NOMO-1 treated with DMSO at 0.1 percent for 48 hours (cell line): ENCODE measurements at regions not wholly inside any gene's neighbourhood (a gene's known extent, or its start where the extent isn't known, plus 50 kb on each side); places are given as distances from the start of the nearest gene placed in this dataset.

Source experiments
- DNase-seq: peaks from one replicate; lab custom pipeline; 2025; ENCODE audit not compliant: unreplicated experiment; lab: John Stamatoyannopoulos, UW

DNA sequence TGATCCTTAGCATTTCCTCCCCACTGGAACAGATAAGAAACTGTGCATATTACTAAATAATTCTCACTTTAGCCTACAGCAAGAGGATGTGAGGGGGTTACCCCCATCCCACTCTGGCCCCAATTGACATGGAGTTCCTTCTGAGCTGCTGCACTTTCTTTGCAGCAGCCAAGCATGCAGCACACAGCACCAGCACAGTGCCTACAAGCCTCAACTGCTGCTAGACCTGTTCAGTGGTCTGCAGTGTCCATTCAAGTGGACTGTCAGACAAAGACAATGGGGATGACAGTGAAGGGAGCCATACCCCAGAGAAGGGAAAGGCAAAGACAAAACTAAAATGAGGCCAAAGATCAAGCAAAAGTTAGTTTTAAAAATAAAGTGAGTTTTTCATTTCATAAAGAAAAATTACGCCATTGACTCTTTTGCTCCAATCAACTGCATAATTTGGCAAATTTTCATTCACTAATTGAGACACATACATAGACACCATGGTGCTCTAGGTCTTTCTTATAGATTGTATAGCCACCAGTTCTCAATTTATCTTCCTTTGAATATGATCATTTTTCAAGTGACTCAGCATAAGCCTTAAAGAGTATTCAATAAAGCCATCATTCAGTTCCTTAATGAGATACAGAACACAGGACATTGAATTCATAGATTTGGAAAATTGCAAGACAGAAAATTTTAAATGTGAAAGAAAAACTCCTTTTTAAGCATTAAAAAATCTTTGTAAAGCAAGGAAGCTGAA, 410.6 kb downstream of the HNRNPD start:
- DNase-seq: no peak

DNA sequence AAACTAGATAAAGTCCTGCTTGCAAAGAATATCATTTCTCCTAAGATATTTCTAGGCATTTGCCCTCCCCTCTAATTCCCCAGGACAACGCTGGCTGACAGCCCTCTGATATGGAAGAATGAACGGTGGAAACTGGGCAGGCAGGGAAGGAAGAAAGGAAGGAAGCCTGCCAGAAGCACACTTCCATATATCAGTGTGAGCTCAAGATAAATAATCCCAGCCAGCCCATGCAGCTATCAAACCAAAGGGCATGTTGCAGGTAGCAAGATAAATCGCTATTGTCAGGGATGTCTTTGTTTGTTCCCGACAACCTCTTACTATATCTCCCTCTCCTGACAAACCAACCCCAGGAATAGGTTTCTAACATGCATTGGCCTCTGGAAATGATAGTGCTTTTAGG, 412.8 kb downstream of the HNRNPD start:
- DNase-seq: no peak

DNA sequence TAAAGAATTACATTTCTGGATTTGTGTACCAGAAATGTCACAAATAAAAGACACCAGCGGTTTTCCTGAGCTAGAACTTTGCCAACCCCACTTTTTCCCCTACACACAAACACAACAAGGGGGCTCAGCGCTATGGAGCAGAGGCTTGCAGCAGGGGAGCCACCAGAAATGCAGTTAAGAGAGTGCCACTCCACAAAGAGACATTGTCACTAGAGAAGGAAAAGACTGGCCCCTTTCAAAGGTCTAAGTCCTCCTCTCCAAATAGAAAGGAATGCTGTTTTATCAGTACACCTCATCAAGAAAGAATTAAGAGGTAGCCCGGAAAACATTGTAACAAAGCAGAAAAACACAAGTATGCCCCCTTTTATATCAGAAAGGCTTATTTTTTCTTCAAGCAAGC, 419.5 kb downstream of the HNRNPD start:
- no peak for DNase-seq

DNA sequence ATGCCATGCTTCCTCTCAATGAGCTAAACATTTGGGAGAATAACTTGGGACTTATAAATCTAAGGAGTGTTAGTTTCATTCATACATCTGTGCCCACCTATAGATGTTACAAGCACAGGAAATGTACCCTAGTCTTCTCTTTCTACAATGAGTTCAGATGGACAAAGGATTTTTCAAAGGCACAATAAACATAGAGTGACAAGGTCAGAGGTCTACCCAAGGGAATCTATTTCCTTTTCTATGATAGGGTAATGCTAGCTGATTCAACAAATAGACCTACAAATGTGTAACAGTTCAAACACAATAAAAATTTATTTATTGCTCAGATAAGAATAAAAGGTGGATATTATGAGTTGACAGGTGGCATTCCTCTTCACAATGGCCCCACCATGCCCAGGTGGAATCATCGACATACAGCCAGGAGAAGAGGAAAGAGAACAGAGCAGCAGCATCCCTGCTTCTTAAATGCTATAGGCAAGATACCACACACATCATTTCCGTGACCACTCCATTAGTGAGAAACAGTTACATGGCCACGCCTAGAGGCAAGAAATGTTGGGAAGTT, 421.8 kb downstream of the HNRNPD start:
- no peak for DNase-seq

DNA sequence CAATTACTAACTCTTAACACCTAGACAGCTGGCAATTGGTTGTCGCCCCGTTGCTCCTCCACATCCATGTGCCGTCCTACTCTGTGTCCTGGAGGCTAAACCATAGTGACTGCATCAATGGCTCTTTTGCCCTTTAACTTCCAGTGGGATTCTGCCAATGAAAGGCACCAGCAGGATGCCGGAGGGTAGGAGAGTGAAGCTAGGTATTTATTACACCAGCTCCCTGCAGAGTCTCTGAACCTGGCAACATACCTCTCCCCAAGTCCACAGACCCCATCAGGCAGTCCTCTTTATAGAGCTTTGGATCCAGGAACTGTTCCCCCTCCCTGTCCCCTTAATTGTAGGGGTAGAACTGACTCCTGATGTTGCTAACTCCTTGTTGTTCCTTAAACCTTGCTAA, 426.8 kb downstream of the HNRNPD start:
- DNase-seq: no peak

DNA sequence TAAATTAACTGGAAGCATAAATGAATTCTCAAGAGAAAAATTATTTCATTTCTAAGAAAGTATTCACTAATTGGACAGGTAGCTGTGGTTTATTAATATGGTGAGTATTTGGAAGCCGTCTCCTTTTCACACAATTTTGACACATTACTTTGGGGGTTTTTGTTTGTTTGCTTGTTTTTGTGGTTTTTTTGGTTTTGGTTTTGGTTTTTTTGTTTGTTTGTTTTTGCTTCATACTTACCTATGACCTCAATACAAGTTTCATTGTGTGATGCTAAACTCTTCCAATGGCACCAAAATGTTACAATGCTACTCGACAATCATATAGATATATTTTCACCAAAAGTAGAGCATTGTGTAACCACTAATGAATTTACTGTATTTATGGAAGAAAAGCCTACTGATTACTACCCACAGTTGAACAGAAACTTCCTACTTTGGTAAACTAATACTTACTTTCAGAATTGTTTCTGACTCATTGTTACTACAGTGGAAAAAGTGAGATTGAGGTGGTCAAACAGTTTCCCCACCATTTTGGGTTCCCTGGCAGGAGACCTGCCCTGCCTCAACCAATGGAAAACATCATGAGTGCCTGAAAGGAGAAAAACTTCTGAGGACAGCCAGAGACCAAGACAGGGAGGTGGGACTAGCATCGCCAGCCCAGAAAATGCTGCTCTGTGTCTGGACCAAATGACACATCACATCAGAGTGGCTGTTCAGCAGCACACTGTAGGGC, 443.1 kb downstream of the HNRNPD start:
- no peak for DNase-seq

DNA sequence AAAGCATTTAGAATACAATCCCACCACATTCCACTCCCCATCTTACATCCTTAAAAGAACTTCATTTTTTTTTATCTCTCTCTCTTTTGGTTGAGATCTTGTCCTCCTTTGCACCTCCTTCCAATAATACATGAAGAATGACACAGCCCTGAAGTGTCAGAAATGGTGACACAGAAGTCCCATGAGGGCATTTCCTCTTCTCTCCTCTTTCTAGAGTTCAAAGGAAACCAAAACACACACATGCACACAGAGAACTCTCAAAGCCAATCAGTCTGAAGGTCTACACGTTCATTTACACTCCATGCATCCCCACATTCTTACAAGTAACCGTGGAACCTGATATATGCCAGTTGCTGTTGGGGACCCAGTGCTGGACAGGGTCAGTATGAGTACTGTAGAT, 450.7 kb downstream of the HNRNPD start:
- no peak for DNase-seq

DNA sequence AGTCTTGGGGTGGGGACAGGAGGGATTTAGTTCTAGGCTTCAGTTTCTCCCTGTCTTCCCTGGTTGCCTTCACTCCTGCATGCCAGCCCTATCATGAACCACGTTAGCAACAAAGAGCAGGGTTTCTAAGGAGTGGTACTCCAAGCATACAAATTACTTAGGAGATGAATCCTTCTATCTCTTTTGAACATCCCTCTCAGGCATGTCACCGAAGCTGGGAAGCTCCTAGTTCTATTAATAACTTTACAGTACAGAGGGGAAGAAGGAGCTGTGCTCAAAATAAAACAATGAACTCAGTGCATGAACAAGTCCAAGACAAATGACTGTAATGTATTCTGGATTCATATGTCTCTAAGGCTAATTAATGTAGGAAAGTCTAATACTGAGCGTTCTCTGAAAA, 450.6 kb upstream of the RASGEF1B start:
- DNase-seq: no peak

DNA sequence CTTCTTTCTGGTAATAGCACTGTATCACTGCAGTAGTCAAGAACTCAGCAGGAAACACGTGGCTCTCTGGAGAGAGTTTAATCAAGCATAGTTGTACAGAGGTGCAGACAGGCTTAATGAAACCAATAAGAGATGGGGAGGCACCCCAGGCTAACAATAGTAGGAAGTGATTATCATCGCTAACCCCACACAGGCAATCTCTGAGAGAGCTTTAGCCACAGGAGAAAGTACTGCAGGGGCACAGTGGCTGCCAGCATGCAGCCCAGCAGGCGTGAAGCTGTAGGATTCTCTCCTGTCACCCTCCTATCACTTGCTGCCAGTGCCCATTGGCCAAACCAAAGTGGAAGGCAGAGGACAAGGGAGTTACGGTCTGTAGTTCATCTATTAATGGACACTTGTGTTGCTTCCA, 450.0 kb upstream of the RASGEF1B start:
- DNase-seq: no peak

DNA sequence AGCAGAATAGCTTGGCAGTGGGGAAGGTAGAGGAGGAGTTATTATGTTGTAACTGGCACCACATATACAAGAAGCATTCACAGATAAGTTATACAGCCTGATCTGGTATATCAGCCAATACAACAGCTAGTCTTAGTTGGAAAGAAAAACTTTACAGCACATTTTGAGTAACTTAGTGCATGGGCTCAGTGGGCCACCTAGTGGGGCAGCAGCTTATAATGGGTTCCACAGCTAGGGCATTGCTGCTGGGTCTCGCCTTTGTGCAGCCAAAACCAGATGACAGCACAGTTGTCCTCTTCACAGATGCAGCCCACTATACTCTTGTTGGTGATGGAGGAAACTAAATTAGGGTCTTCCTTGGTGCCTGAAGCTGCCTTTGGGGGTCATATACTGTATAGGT, 448.1 kb upstream of the RASGEF1B start:
- no peak for DNase-seq

DNA sequence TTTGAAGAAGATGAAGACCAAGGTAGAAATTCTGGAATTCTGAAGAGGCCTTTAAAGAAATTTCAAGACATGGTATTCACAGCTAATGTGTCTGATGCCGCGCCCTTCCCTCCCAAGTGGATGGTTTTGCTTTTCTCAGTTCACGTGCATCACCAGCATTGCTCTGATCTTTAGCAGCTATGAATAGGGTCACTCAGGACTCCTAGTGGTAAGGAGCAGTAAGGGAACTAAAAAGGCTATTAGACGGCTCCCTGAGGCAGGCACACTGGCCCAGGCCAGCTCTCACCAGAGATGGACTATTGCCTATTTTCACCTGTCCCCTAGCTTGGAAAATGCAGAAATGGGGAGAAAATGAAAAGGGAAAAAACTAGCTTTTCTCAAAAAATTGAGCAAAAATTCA, 447.5 kb upstream of the RASGEF1B start:
- DNase-seq: no peak

DNA sequence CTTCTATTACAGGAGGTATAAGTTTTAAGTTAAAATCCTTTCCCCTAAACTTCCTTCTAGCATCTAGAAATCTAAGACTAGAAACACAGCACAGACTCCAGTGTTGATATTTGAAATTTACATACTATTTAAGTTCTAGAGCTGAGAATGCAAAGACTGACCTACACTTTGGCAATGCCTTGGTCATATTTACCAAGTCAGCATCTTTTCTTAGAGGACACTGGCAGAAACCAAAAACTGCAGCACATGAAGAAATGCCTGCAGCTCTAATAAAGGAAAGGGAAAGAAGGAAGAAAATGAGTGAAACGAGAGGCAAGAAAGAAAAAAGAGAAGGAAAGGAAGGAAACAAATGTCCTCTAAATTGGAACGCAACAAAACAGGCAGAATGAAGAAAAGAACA, 443.7 kb upstream of the RASGEF1B start:
- DNase-seq: no peak

DNA sequence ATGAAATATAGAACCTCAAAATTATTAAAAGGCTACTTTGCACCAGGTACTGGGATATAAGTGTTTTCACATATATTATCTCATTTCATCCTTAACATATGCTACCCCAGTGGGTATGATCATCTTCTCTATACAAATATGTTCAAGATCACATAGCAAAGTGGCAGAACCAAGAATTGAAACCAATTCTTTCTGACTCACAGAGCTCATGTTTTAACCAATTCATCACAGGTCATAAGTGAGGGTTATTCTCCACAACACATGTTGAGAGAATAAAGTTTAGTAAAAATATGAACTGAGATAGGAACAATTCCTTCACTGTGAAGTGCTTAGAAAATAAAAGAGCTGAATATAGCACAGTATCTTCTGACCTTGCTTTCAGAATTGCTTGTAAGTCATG, 442.9 kb upstream of the RASGEF1B start:
- DNase-seq: no peak

DNA sequence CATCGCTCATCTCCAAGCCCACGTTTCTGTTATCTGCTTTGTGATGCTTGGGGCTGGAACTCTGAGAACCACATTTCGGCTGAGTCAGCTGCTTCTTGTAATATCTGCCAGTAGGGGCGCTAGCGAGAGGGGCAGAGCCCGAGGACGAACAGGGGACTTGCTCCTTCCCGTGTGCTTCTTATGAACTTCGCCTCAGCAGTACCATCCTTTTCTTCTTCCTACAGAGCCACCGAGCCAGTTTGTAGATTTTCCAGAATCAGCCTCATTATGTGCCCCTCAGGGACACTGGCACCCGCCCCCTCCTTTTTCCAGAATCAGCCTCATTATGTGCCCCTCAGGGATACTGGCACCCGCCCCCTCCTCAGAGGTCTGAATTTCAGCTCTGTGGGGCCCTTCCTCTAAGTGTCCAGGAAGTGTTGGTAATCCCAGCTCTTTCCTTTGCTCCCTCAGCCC, 441.7 kb upstream of the RASGEF1B start:
- DNase-seq: peak; percentile 42

DNA sequence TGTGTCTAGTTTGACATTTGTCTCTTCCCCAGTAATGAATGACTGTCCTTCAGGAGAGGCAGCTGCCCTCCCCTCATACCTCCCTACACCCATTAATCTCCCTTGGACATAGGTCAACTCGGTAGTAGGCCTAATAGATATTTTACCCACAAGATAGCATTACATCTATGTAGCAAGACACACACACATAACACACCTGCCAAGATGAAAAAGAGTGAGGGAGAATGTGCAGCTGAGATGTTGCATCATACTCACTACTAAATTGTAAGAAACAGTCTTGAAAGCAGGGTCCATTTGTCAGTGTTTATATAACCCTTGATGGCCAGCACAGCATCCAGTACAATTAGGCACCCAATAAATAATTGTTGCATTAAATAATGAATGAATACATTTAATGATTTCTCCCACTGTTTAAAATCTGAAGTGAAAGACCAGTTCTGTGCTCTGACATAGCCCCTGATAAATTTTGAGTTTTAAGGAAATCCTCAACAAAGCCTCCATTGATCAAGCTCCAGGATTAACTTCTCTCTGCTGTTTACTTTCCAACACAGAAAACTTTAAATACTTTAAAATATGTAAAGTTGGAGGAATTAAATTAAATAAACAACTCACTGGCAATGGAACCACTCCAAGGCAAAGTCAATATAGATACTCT, 440.8 kb upstream of the RASGEF1B start:
- no peak for DNase-seq

DNA sequence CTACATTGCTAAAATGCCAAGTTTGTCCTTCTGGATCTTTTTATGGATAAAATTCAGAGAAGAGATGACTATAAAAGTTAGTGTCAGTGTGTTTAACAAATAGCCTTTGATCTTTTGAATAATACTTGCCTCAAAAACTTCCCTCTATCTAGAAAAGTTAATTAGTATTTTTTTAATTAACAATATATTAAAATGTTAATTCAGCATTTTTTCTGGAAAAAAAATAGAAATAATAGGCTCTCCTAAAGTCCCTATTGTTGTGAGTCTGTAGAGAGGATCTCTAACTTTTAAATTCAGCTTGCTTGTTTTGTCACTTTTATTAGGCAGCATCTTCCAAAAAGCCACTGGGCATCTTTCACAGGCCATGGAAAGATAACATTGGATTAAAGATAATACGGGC, 435.2 kb upstream of the RASGEF1B start:
- DNase-seq: no peak

DNA sequence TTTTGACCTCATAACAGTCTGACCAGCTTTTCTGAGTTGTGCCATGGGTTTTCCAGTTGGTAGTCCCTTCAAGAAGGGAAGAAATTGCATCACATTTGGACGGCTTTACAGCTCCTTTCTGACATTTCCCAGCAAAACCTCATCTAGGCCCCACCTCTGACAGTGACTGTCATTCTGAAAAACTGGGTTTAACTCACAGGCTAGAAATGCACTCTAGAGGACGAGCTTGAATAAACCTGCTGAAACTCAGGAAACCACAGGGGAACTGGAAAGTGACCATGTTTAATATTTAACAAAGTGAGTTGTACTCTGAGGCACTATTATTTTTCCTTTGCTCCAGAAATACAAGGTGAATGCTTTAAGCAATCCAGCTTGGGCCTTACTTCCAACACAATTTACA, 434.3 kb upstream of the RASGEF1B start:
- DNase-seq: no peak

DNA sequence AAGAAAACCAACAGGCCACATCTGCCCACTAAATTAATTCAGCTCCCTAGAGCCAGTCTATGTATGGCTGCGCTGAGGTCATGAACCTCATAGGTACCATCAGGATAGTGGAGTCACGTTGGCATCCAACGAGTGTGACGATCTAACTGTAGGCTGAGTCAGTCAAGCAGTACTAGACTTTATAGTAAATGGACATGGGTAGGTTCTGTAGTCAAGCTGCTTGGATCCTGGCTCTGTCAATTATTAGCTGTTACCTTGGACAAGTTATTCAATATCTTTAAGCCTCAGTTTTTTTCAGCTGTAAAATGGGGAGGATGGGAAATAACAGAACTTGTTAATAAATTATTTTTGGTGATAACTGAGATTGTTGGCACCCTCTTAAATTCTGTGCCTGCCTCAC, 432.4 kb upstream of the RASGEF1B start:
- no peak for DNase-seq

DNA sequence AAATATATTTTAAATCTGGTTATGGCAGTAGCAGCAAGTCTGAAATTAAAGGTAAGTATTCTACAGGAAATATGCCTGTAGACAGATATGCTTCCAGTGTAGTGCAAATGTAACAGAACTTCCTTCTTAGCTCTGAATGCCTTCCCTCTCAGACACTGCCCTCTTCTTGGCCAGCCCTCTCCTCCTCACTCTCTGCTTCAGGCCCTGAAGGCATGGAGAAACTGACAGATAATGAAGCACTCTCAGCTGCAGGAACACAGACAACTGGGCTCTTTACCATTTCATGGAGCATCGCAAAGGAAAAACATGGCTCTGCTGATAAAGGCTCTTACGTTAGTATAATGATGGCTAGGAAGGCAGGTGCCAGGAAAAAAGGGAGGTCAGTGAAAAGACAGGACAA, 431.5 kb upstream of the RASGEF1B start:
- DNase-seq: no peak

DNA sequence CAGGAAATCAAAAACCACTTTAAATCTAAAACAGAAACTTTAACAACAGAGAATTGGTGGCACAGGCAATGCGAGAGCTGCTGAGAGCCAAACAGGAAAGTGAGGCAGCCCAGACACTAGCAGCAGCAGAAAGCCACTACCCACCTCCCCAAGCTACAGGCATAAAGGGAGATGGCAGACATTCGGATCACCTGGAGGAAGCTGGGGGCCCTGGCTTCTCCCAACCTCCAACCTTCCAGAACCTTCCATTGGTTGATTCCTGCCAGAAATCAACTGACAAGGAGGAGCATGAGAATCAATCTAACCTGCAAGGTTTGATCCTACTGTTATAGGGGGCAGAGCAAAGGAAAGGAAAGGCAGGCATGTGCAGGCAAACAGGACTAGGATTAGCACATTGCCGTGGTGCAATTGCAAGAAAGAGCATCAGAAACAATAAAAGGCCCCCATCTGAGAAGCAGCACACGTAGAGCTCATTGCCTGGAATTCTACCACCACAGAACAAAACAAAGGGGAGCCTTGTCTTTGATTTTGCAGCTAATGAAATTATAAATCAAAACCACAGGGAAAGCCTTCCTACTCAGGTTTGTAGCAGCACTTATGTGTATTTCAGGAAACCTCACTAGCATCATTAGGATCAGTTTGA, 427.3 kb upstream of the RASGEF1B start:
- no peak for DNase-seq

DNA sequence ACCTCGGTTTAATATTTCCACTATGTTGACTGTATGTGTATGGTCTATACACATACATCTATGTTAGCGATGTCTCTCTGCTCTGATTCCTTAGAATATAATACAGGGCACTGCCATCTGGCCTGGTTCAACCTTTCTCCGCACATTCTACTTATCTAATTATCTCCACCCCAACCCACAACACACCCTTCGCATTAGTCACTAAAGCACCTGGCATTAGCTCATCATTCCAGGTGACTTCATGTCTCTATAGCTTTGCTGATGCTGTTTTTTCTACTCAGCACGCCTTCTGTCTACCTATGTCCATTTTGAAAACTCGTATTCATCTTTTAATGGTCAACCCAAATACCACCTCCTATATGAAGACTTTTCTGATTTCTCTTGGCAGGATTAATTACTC, 425.2 kb upstream of the RASGEF1B start:
- no peak for DNase-seq
